Activated CD4-positive, alpha-beta T cell treated with anti-CD3 and anti-CD28 coated beads, Interleukin-10, Interleukin-2, amounts not matched to agents 100 ng/mL and 50 ng/mL, durations not matched to agents 16 hours and 8 hours (primary cell): ENCODE measurements at regions not wholly inside any gene's neighbourhood (a gene's known extent, or its start where the extent isn't known, plus 50 kb on each side); places are given as distances from the start of the nearest gene placed in this dataset.
"Not testable (repeated sequence)": the region's sequence is repeated elsewhere in the genome, so short reads cannot be mapped to it uniquely, and the experiment has no call there.

ENCODE experiments used
- DNase-seq: peaks from one replicate; pipeline ENCODE4 v3.0.0-alpha.2; 2020

GRCh38 chr11:69905611-69906452 lies 86.6 kb upstream of the FGF3 start:
- no peak for DNase-seq

GRCh38 chr11:69906453-69906907 lies 87.3 kb upstream of the FGF3 start:
- no peak for DNase-seq

- no peak for DNase-seq
These were observed 88.4 kb upstream of the FGF3 start for GRCh38 chr11:69907611-69908010.

- DNase-seq, result no peak
These were observed 89.5 kb upstream of the FGF3 start for GRCh38 chr11:69908511-69909220.

- DNase-seq, result peak; percentile 11
These were observed 90.6 kb upstream of the FGF3 start for GRCh38 chr11:69909561-69910518.

GRCh38 chr11:69910519-69911309 lies 91.5 kb upstream of the FGF3 start:
- no peak for DNase-seq

- DNase-seq, result no peak
These were observed 92.3 kb upstream of the FGF3 start for GRCh38 chr11:69911310-69912160.

GRCh38 chr11:69912161-69912910 lies 93.1 kb upstream of the FGF3 start:
- no peak for DNase-seq

- peak; percentile 36 for DNase-seq
These were observed 93.8 kb upstream of the FGF3 start for GRCh38 chr11:69912911-69913451.

- no peak for DNase-seq
These were observed 94.5 kb upstream of the FGF3 start for GRCh38 chr11:69913591-69914285.

- no peak for DNase-seq
These were observed 95.3 kb upstream of the FGF3 start for GRCh38 chr11:69914286-69915150.

- no peak for DNase-seq
These were observed 95.9 kb upstream of the FGF3 start for GRCh38 chr11:69915151-69915500.

- DNase-seq, result peak; percentile 60
These were observed 96.5 kb upstream of the FGF3 start for GRCh38 chr11:69915501-69916250.

- DNase-seq, result not testable (repeated sequence)
These were observed 97.0 kb upstream of the FGF3 start for GRCh38 chr11:69916251-69916649.

GRCh38 chr11:69916806-69917387 lies 97.7 kb upstream of the FGF3 start:
- DNase-seq, result no peak

GRCh38 chr11:69917529-69917928 lies 98.3 kb upstream of the FGF3 start:
- DNase-seq, result no peak

- DNase-seq, result no peak
These were observed 99.2 kb upstream of the FGF3 start for GRCh38 chr11:69918231-69918937.
